ELR (cell line): ENCODE measurements at regions not wholly inside any gene's neighbourhood (a gene's known extent, or its start where the extent isn't known, plus 50 kb on each side); places are given as distances from the start of the nearest gene placed in this dataset.

Source experiments
- DNase-seq: peaks from one replicate; pipeline ENCODE4 v3.0.0-alpha.2; 2015; ENCODE audit warnings: low read depth

DNA sequence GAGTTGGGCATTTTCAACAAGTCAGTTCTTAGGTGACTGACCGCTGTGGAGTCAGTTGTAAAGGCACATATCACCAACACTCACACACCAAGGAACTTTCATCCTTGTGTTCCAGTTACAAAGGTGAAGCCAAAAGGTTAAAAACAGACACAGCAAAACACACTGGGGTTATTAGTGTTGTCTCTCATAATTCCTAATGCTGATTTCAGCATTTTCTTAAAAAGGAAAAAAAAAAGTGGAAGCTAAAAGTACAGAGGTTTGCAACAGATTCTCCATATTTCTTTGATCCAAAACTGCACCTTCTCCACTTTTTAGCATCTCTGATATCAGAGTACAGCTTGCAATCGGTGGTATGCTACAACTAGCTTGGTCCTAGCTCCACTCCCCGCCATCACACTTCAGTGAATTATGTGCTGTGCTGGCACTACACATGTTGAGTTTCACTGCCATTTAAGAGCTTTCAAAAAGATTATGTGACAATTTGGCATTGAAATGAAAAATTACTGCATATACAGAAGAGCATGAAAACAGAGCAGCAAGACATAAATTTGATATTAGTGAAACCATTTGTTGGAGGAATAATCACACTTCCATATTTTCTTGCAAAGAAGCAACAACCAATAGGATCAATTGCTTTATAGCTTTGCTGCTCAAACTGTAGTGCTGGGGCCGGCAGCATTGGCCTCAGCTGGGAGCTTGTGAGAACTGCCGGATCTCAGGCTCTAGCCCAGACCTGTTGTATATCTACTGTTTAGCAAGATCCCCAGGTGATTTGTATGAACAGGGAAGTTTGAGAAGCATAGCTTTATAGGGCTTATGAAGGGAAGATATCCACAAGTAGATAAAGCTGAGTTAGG lies 62.3 kb upstream of the DAPL1 start:
- DNase-seq, result no peak

DNA sequence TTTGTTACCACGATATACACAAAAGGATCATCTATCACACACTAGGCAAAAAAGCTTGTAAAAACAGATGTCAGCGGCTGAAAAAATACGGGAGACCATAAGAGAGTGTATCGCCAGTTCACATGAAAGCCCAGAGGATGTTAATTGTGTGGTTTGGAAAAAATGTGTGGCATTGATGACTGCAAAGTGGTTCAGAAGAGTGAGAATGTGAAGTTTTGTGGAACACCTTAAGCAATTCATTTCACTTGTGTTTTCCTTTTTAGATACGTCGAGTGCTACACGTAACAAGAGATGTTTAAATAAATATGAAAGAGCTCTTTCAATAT lies 61.7 kb upstream of the DAPL1 start:
- no peak for DNase-seq

DNA sequence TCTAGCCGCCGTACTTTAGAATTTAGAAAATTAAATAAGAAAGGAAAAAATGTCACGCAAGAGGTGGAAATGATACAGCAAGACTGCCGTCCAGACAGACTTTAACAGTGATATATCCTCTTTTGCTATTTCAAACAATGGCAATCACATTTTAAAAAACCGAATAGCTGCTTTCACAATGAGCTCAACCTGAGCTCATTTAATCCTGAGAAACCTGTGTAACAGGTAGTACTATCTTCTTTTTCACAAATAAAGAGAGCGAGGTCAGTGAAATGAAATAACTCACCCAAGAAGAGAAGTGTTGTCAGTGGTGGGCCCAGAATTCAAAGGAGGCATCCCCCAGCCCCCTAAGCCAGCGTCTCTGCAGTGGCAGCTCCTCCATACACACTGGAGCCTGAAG lies 60.7 kb upstream of the DAPL1 start:
- DNase-seq, result no peak

DNA sequence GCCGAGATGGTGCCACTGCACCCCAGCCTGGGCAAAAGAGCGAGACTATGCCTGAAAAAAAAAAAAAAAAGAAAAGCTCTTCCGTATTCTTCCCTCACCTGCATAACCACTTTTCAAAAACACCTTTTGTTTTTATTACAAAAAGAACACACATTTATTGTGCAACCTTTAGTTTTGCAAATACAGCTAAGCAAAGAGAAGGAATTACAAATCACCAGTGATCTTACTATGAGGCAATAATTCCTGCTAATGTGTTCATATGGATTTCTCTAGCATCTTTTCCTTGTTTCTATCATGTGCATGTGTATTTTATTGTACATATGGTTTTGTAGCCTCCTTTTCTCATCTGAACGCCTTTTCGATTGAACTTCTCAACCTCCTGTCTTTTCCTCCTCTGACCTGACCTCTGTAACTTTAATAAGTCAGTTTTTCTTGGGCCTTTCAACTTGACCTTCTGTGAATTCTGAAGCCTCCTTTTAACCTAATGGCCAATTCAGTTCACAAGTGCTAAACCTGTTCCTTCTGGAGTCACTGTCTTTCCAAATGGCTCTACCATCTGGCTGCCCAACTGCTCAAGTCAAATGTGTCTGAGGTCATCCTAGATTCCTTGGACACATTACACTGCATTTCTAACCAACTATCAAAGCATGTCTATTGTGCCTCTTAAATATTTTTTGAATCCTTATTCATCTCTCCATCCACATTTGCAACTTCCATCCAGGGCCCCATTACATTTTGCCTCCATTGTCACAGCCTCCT lies 59.1 kb upstream of the DAPL1 start:
- no peak for DNase-seq

DNA sequence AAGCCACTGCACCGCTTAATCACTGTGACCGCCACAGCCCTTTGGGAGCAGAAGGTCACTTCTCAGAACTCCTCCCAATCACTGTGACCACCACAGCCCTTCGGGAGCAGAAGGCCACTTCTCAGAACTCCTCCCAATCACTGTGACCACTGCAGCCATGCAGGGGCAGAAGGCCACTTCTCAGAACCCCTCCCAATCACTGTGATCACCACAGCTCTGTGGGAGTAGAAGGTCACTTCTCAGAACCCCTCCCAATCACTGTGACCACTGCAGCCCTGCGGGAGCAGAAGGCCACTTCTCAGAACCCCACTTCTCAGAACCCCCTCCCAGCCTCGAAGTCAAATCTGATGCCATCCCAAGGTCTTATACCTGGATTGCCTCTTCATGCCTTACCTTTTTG lies 56.8 kb upstream of the DAPL1 start:
- no peak for DNase-seq

DNA sequence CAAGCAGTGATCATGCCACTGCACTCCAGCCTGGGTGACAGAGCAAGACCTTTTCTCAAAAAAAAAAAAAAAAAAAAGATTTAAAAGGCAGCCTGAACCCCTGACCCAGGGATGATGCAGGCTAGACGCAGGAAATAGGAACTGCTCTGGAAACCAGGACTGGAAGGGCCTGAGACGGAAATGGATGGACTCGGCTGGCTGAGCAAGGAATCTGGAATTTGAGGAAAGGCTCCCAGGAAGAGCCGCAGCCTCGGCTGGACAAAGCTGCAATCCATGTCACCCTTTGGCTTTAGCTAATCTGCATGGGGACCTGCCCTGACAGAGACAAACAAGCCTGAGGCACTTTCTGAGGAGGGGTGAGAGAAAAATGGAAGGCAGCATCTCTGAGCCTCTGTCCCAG lies 55.0 kb upstream of the DAPL1 start:
- DNase-seq, result peak; percentile 77

DNA sequence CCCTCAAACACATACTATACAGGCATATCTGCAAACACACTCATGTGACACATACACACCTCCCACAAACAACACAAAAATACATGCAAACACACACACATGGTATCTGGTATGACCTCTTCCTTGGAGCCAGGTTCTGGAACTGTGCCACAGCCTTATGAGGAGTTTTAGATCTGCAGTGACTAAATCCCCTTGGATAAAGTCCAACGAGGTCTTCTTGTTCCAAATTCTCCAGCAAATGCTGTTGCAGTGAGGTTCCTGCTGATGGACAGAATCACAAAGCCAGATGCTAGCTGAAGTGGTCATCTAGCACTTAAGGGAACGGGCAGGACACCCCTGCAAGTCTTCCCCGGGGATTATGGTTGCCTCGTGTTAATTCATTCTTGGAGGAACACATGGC lies 54.5 kb upstream of the DAPL1 start:
- DNase-seq, result peak; percentile 62

DNA sequence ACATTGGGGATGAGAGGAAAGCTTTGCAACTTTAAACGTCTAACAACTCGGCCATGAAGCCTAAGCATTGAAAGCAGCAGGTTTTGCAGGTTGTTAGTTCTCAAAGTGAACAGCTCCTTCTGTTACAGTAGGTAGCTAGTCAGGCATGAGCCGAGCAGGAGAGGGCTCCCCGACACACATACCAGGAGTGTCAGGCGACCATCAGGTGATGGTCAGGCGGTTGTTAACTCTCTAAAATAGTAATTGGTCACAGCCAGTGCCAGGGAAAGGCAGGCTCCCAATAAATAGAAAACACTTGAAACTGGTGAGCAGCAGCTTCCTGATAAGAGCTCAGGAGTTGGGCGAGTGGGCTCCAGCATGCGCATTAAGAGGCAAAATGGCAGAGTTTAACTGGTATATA lies 53.5 kb upstream of the DAPL1 start:
- DNase-seq, result no peak

DNA sequence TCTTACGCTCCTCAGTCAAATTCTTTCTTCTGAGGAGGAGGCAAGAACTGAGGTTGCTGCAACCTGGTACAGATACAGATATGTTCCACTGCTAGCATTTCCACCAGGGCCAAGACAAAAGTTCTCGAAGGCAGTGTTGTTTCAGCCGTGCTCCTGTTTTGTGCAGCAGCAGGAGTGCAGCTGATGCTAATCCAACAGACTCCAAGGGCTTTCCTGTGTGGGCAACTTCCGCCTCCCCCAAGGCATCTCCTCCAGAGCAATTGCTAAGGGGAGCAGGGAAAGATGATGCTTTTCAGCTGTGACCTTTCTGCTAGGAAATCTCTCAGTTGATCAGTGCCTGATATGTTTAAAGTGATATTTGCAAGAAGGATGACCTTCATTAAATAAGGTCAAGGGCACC lies 52.6 kb upstream of the DAPL1 start:
- no peak for DNase-seq

DNA sequence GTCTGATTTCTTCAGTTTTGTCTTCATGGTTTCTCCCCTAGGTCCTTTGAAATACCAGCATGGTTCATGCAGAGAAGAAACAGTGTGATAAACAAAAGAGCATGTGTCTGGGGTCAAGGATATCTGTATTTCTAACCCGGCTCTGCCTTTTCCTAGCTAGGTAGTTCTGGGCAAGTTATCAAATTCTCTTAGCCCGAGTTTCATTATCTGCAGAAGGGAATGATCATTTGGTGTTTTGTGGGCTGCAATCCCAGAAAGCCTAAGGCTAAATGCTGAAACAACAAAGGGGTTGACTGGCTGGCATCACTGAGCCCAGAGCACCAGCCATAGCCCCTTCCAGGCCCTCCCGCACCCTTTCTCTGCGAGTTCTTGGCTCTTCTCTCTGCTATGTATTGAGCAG lies 51.7 kb upstream of the DAPL1 start:
- no peak for DNase-seq

DNA sequence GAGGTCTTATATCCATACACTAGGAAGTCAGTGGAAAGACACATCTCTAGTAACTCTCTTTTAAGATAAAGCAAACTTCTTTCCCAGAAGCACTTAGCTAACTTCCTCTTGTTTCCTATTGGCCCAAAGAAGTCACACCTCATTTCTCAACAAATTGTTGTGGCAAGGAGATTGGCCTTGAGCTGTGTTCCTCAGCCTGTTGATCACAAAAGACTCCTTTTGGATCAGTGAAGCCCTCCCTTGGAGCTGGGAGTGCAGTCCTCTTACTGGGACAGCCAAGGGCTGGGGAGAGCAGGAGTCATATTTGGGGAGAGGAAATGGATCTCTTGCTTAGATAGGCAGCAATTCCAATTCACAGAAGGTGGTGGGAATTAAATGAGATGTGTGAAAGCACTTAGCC lies 51.2 kb upstream of the DAPL1 start:
- DNase-seq, result no peak

DNA sequence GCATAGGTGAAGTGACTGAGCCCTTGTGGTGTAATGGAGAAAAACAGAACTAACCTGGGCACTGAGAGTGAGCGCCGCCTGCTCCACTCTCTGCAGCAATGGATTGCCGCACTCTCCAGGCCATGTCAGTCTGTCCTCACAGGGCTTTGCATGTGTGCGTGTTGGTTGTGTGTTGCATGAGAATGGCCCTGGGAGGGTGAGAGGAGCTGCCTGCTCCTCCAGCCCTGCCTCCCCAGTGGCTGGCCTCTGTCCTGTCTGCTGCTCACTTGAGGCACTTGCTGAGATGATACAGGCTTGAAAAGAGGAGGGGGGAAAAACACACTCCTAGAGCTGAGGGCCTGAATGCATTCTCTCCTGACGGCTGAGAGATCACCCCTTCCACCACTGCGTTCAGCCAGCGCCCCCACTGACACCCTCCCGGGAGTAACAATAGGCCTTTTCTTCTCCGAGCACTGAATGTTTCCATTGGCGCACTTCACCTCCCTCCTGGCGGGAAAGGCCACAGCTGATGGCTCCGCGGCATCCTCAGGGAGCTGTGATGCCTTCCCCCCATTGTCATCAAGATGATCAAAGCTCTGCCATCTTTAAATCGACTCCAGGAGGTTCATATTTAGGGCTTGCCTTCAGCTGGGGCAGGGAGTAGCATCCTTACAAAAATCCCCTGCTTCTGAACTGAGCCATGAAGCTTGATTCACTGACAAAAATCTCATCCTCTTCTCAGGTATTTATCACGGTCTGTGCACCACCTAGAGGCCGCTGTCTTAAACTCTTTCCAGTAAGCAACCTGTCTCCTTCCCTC lies 49.9 kb upstream of the DAPL1 start:
- DNase-seq, result peak; percentile 78
